Endodermal cell (in vitro differentiated cells): ENCODE measurements at regions not wholly inside any gene's neighbourhood (a gene's known extent, or its start where the extent isn't known, plus 50 kb on each side); places are given as distances from the start of the nearest gene placed in this dataset.

Experiments used
- DNase-seq: peaks from one replicate; pipeline ENCODE4 v3.0.0-alpha.2; 2017
- H3K27ac ChIP-seq: 2 replicates; pipeline ENCODE4 v1.5.1; 2013; ENCODE audit warnings: mild to moderate bottlenecking, low read depth, low read length, moderate library complexity
- H3K27me3 ChIP-seq: 2 replicates; pipeline ENCODE4 v1.6.1; 2013; ENCODE audit warnings: mild to moderate bottlenecking, low read length, moderate library complexity; ENCODE audit not compliant: insufficient read depth, control insufficient read depth, poor library complexity, severe bottlenecking
- H3K36me3 ChIP-seq: 2 replicates; pipeline ENCODE4 v1.7.0; 2013; ENCODE audit warnings: mild to moderate bottlenecking, low read length, moderate library complexity; ENCODE audit not compliant: control insufficient read depth, insufficient read depth
- H3K4me1 ChIP-seq: one replicate; pipeline ENCODE4 v1.7.0; 2013; ENCODE audit warnings: low read length; ENCODE audit not compliant: control insufficient read depth, insufficient read depth
- H3K4me3 ChIP-seq: 2 replicates; pipeline ENCODE4 v1.5.1; 2013; ENCODE audit warnings: mild to moderate bottlenecking, low read length, moderate library complexity
- H3K9ac ChIP-seq: 2 replicates; pipeline ENCODE4 v1.6.1; 2013; ENCODE audit warnings: mild to moderate bottlenecking, low read length, moderate library complexity; ENCODE audit not compliant: poor library complexity, severe bottlenecking; ENCODE audit errors: extremely low read depth
- H3K9me3 ChIP-seq: 2 replicates; pipeline ENCODE4 v1.6.1; 2013; ENCODE audit warnings: mild to moderate bottlenecking, low read length, moderate library complexity; ENCODE audit not compliant: control insufficient read depth
- H3K27ac Mint-ChIP-seq: 2 replicates; pipeline ENCODE4 v1.8.0; 2020; ENCODE audit warnings: mixed read lengths
- H3K27me3 Mint-ChIP-seq: 2 replicates; pipeline ENCODE4 v1.8.0; 2021; ENCODE audit warnings: mild to moderate bottlenecking, mixed read lengths; ENCODE audit not compliant: insufficient read depth
- H3K36me3 Mint-ChIP-seq: 2 replicates; pipeline ENCODE4 v1.8.0; 2020; ENCODE audit warnings: low read depth, mixed read lengths
- H3K4me1 Mint-ChIP-seq: 2 replicates; pipeline ENCODE4 v1.8.0; 2020; ENCODE audit warnings: mixed read lengths
- H3K4me3 Mint-ChIP-seq: 2 replicates; pipeline ENCODE4 v1.8.0; 2020; ENCODE audit warnings: mild to moderate bottlenecking, moderate library complexity, mixed read lengths
- H3K9me3 Mint-ChIP-seq: 2 replicates; pipeline ENCODE4 v1.8.0; 2020; ENCODE audit warnings: mild to moderate bottlenecking, mixed read lengths
- WGBS, 2 experiments: methylation state at CpG; one replicate each; pipeline versions ENCODE4 v1.1.5 to v1.1.7; 2013; ENCODE audit warnings: missing lambda C conversion rate in 2 of 2, mixed read lengths in 1 of 2; ENCODE audit not compliant: insufficient coverage in 1 of 2, insufficient read length in 1 of 2; 5-methylcytosine and 5-hydroxymethylcytosine counted together
- TF ChIP-seq, protein P1 (sequence below): fragments of 200-600 bp; sonication (generic); conservative IDR thresholded peaks from 2 replicates; pipeline ENCODE4 v1.5.0; 2021; ENCODE audit warnings: antibody characterized with exemption, mild to moderate bottlenecking

DNA sequence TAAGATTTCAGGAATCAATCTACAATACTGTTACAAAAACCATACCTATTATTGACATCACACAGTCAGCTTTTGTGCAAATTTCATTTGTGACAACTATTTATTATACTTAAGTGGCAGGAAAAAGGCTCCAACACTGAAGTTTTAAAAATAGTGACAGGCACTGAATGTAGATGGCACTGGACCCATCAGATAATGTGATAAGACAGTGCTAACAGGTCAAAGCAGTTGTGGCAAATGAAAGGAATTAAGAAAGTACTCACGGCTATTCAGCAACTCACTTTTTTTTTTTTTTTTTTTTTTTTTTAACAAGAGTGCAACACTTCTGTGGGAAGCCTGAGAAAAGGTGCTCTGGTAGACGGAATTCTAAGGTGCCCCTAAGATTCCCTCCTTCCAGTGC is 115.0 kb upstream of the MEF2C start:
- H3K36me3 Mint-ChIP-seq, result no peaks in the 10 kb centered on the region
- Histone ChIP-seq H3K36me3 (no peaks in the 10 kb centered on the region), H3K9me3 (no peaks in the 10 kb centered on the region), H3K27me3 (no peaks in the 10 kb centered on the region), H3K27ac (no peak overlapping the region), H3K9ac (no peak overlapping the region), H3K4me1 (no peaks in the 10 kb centered on the region), H3K4me3 (no peak overlapping the region)
- no peaks in the 10 kb centered on the region for H3K9me3 Mint-ChIP-seq
- H3K27ac Mint-ChIP-seq, result no peak overlapping the region
- no peak for DNase-seq
- TF ChIP-seq, protein P1, sequence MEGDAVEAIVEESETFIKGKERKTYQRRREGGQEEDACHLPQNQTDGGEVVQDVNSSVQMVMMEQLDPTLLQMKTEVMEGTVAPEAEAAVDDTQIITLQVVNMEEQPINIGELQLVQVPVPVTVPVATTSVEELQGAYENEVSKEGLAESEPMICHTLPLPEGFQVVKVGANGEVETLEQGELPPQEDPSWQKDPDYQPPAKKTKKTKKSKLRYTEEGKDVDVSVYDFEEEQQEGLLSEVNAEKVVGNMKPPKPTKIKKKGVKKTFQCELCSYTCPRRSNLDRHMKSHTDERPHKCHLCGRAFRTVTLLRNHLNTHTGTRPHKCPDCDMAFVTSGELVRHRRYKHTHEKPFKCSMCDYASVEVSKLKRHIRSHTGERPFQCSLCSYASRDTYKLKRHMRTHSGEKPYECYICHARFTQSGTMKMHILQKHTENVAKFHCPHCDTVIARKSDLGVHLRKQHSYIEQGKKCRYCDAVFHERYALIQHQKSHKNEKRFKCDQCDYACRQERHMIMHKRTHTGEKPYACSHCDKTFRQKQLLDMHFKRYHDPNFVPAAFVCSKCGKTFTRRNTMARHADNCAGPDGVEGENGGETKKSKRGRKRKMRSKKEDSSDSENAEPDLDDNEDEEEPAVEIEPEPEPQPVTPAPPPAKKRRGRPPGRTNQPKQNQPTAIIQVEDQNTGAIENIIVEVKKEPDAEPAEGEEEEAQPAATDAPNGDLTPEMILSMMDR, result no peak
- H3K4me3 Mint-ChIP-seq, result no peak overlapping the region
- H3K4me1 Mint-ChIP-seq, result no peaks in the 10 kb centered on the region
- WGBS, 2 experiments, result 96% methylated on average over 2 of the region's 2 CpGs; no CpG with 5 or more reads in 1 of the 2 experiments
- no peaks in the 10 kb centered on the region for H3K27me3 Mint-ChIP-seq

DNA sequence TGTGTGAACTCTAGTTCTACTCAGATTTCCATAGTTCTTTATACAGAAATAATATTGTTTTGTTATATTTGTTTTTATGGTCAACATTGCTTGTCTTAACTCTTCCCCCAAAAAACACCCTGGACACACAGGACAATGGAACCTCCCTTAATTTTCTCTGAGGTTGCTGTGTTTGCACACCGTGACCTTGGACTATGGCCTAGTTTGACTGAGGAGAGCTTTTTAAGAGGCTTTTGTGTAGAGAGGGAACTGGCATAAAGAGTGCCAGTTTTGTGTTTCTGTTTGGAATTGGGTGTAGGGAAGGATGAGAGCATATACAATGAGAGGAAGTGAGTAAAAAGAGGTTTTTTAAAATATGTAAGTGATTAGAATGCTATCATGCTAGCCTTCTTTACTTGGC is 101.1 kb upstream of the MEF2C start:
- Histone ChIP-seq H3K27me3 (no peaks in the 10 kb centered on the region), H3K4me1 (no peaks in the 10 kb centered on the region), H3K9me3 (no peaks in the 10 kb centered on the region), H3K9ac (no peak overlapping the region), H3K4me3 (no peak overlapping the region), H3K36me3 (no peaks in the 10 kb centered on the region), H3K27ac (no peak overlapping the region)
- WGBS, 2 experiments, result 93 to 100% methylated on average over 1 of the region's 1 CpG
- DNase-seq, result no peak
- Mint-ChIP-seq H3K36me3 (no peaks in the 10 kb centered on the region), H3K9me3 (no peaks in the 10 kb centered on the region), H3K4me3 (no peak overlapping the region), H3K27me3 (no peaks in the 10 kb centered on the region), H3K4me1 (peaks cover 5% of the 10 kb centered on the region), H3K27ac (no peak overlapping the region)
- TF ChIP-seq, protein P1, result no peak

DNA sequence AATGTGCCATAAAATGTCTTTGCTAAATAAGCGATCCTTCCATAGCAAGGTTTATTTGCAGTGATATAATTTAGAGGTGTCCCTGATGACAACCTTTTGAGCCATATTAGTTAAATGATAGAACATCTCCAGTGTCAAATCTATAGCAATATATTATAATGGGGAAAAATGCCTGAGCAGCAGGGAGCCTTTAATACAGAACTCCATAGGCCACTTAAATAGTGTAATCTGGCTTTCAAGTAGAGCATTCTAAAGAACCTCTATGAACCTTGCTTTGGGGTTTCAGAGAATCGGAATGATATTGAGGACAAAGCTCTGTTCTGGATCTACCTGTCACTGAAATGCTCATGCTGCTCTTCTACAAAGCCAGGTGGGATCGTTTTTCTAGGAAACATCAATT is 96.7 kb upstream of the MEF2C start:
- Histone ChIP-seq H3K27me3 (no peaks in the 10 kb centered on the region), H3K4me3 (no peak overlapping the region), H3K9me3 (no peaks in the 10 kb centered on the region), H3K36me3 (no peaks in the 10 kb centered on the region), H3K4me1 (no peaks in the 10 kb centered on the region), H3K27ac (no peak overlapping the region), H3K9ac (no peak overlapping the region)
- Mint-ChIP-seq H3K27ac (no peak overlapping the region), H3K4me3 (no peak overlapping the region), H3K9me3 (no peaks in the 10 kb centered on the region), H3K27me3 (no peaks in the 10 kb centered on the region), H3K4me1 (no peaks in the 10 kb centered on the region), H3K36me3 (no peaks in the 10 kb centered on the region)
- TF ChIP-seq, protein P1, result no peak
- WGBS, 2 experiments, result 88 to 100% methylated on average over 1 to 3 of the region's 3 CpGs
- no peak for DNase-seq
